Type B pancreatic cell (in vitro differentiated cells): ENCODE measurements at regions not wholly inside any gene's neighbourhood (a gene's known extent, or its start where the extent isn't known, plus 50 kb on each side); places are given as distances from the start of the nearest gene placed in this dataset.

ENCODE experiments used
- DNase-seq: peaks from one replicate; pipeline ENCODE4 v3.0.0; 2021; ENCODE audit warnings: mixed read lengths; ENCODE audit not compliant: unreplicated experiment; ENCODE audit errors: extremely low spot score
- H3K27ac Mint-ChIP-seq: 2 replicates; pipeline ENCODE4 v1.8.0; 2021; ENCODE audit warnings: mild to moderate bottlenecking, mixed read lengths
- H3K27me3 Mint-ChIP-seq: 2 replicates; pipeline ENCODE4 v1.8.0; 2021; ENCODE audit warnings: mixed read lengths
- H3K36me3 Mint-ChIP-seq: 2 replicates; pipeline ENCODE4 v1.8.0; 2021; ENCODE audit warnings: mixed read lengths
- H3K4me1 Mint-ChIP-seq: one replicate; pipeline ENCODE4 v1.8.0; 2021; ENCODE audit warnings: mixed read lengths; ENCODE audit not compliant: unreplicated experiment
- H3K4me3 Mint-ChIP-seq: 2 replicates; pipeline ENCODE4 v1.8.0; 2021; ENCODE audit warnings: mild to moderate bottlenecking, mixed read lengths
- H3K9me3 Mint-ChIP-seq: 2 replicates; pipeline ENCODE4 v1.8.0; 2021; ENCODE audit warnings: mixed read lengths
- CTCF ChIP-seq: fragments of 200-600 bp; sonication (generic); conservative IDR thresholded peaks from 2 replicates; pipeline ENCODE4 v1.5.0; 2021; ENCODE audit warnings: antibody characterized with exemption, mild to moderate bottlenecking

GRCh38 chr6:54601600-54602300 lies 244.8 kb upstream of the FAM83B start:
- DNase-seq, result no peak
- Mint-ChIP-seq H3K27me3 (no peaks in the 10 kb centered on the region), H3K4me3 (no peak overlapping the region), H3K27ac (no peak overlapping the region), H3K36me3 (no peaks in the 10 kb centered on the region), H3K9me3 (no peaks in the 10 kb centered on the region), H3K4me1 (no peaks in the 10 kb centered on the region)
- TF ChIP-seq CTCF, result no peak

GRCh38 chr6:54602591-54602990 lies 244.0 kb upstream of the FAM83B start:
- DNase-seq, result no peak
- Mint-ChIP-seq H3K36me3 (no peaks in the 10 kb centered on the region), H3K9me3 (no peaks in the 10 kb centered on the region), H3K4me1 (no peaks in the 10 kb centered on the region), H3K27ac (no peak overlapping the region), H3K27me3 (no peaks in the 10 kb centered on the region), H3K4me3 (no peak overlapping the region)
- TF ChIP-seq CTCF, result no peak

GRCh38 chr6:54609981-54610380 lies 236.6 kb upstream of the FAM83B start:
- Mint-ChIP-seq H3K9me3 (peaks cover 4% of the 10 kb centered on the region), H3K36me3 (no peaks in the 10 kb centered on the region), H3K27me3 (no peaks in the 10 kb centered on the region), H3K4me1 (no peaks in the 10 kb centered on the region), H3K4me3 (no peak overlapping the region), H3K27ac (no peak overlapping the region)
- TF ChIP-seq CTCF, result no peak
- no peak for DNase-seq

- H3K4me3 Mint-ChIP-seq, result no peak overlapping the region
- no peak for TF ChIP-seq CTCF
- no peak for DNase-seq
- H3K27me3 Mint-ChIP-seq, result no peaks in the 10 kb centered on the region
- H3K27ac Mint-ChIP-seq, result no peak overlapping the region
- no peaks in the 10 kb centered on the region for H3K36me3 Mint-ChIP-seq
- H3K4me1 Mint-ChIP-seq, result no peaks in the 10 kb centered on the region
- H3K9me3 Mint-ChIP-seq, result peaks cover 2% of the 10 kb centered on the region
These were observed 233.0 kb upstream of the FAM83B start for GRCh38 chr6:54613596-54613995.

- H3K9me3 Mint-ChIP-seq, result no peaks in the 10 kb centered on the region
- no peak for TF ChIP-seq CTCF
- H3K4me3 Mint-ChIP-seq, result no peak overlapping the region
- H3K4me1 Mint-ChIP-seq, result no peaks in the 10 kb centered on the region
- no peak for DNase-seq
- no peaks in the 10 kb centered on the region for H3K36me3 Mint-ChIP-seq
- H3K27me3 Mint-ChIP-seq, result no peaks in the 10 kb centered on the region
- no peak overlapping the region for H3K27ac Mint-ChIP-seq
These were observed 231.9 kb upstream of the FAM83B start for GRCh38 chr6:54614499-54615195.
